GM19372 (cell line): ENCODE measurements at regions not wholly inside any gene's neighbourhood (a gene's known extent, or its start where the extent isn't known, plus 50 kb on each side); places are given as distances from the start of the nearest gene placed in this dataset.

ENCODE experiments used
- ATAC-seq: cut with Tn5 transposase; IDR thresholded peaks from one replicate; pipeline ENCODE4 v1.9.1; 2021; ENCODE audit warnings: mild to moderate bottlenecking, low read depth, moderate library complexity; ENCODE audit not compliant: unreplicated experiment

GRCh38 chr9:87816036-87816435 lies 66.6 kb upstream of the SPATA31E1 start:
- ATAC-seq = no peak

DNA sequence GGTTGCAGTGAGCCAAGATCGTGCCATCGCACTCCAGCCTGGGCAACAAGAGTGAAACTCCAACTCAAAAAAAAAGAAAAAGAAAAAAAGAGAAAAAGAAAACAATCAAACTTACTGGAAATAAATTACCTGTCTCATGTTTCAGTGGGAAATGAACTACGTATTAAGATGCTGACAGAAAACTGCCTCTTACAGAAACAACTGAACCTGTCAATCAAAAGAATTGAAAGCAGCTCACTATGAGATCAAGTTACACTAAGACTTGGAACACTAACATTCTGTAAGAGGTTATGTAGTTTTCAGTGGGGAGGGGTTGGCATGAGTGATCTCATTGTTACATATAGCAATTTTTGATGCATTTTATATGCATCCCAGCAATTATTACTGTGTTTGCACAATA lies 64.4 kb upstream of the SPATA31E1 start:
- no peak for ATAC-seq

- ATAC-seq = no peak
These were observed 58.3 kb upstream of the SPATA31E1 start for GRCh38 chr9:87824216-87824875.

- ATAC-seq = no peak
These were observed 57.8 kb upstream of the SPATA31E1 start for GRCh38 chr9:87824886-87825285.

- ATAC-seq = no peak
These were observed 56.3 kb upstream of the SPATA31E1 start for GRCh38 chr9:87826331-87826730.

- ATAC-seq = no peak
These were observed 55.3 kb upstream of the SPATA31E1 start for GRCh38 chr9:87827341-87827740.

DNA sequence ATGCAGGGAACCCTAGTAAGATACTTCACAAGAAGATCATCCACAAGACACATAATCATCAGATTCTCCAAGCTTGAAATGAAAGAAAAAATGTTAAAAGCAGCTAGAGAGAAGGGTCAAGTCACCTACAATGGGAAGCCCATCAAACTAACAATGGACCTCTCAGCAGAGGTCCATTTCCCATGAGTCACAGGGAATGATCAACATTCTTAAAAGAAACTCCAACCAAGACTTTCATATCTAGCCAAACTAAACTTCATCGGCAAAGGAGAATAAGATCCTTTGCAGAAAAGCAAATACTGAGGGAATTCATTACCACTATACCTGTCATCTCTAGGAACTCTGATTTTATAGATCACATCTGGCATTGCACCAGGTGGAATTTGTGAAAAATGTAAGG lies 52.9 kb upstream of the SPATA31E1 start:
- no peak for ATAC-seq

DNA sequence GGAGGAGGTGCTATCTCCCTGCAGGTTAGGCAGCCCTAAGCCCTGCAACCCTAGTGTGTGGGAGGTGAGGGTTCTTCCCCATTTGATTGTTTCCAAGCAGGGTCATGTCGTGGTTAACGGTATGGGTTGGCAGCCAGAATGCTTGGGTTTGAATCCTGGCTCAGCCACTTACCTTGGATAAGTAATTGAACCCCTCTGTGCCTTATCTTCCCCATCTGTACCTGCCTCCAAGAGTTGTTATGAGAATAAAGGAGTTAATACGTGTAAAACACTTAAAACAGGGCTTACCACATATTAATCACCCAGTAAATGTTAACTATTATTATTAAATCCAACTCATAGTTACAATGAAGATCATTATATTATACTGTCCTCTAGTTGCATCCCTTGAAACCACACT lies 52.2 kb upstream of the SPATA31E1 start:
- ATAC-seq = no peak

DNA sequence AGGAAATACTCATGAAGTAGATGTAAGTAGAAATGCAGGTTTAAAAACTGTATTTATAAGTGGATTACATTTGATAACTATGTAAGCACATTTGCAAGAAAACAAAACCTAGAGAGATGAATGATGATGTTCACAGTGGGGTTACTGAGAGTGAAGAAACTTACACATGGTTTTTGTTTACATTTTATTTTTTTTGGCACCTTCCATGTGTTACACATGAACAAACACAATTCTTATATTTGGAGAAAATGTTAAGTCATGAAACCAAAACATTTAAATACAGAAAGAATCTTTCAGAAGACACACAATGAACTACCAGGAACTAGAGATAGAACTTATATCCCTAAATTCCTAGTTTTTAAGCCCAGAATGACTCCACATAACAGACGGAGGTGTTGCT lies 51.5 kb upstream of the SPATA31E1 start:
- ATAC-seq = no peak
